ENCODE measurements at regions not wholly inside any gene's neighbourhood (a gene's known extent, or its start where the extent isn't known, plus 50 kb on each side); places are given as distances from the start of the nearest gene placed in this dataset.

DNA sequence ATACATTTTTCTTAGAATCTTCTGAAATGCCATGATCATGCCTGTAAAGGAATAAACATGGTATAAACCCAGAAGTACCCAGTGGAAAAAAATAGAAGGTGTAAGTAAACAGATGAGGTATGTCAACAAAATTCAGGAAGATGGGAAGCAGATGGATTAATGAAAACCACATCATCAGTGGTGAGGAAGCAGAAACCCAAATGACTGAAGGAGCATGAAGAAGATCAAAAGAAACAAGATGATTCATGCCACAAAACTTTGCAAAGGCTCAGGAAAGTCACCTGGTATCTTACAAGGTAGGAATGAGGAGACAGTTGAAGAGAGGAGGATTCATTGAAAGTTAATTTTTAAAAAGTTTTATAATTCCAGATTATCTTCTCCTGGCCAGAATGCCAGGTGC is 132.8 kb upstream of the PAPPA start:
- DNase-seq (no peak), FAIRE-seq (no peak)
- H3K9me3 ChIP-seq (ENCODE audit: control insufficient read depth in 2 of 2, insufficient read depth in 1 of 2, low read depth in 1 of 2, low read length in 1 of 2) = no peaks in the 10 kb centered on the region
- no peak overlapping the region for H3K27ac ChIP-seq (ENCODE audit: low read depth in 1 of 3, low read length in 2 of 3)
- H3K4me1 ChIP-seq (ENCODE audit: control insufficient read depth in 3 of 3, insufficient read depth in 2 of 3, low read depth in 1 of 3, low read length in 2 of 3) = no peaks in the 10 kb centered on the region
- no peaks in the 10 kb centered on the region for H3K36me3 ChIP-seq (ENCODE audit: control insufficient read depth in 3 of 3, insufficient read depth in 2 of 3, low read depth in 1 of 3, low read length in 3 of 3)
- no peaks in the 10 kb centered on the region for H3K27me3 ChIP-seq (ENCODE audit: control insufficient read depth in 3 of 3, insufficient read depth in 3 of 3, low read length in 3 of 3)
- no peak overlapping the region for H3K4me3 ChIP-seq (ENCODE audit: low read depth in 1 of 3, low read length in 3 of 3)

DNA sequence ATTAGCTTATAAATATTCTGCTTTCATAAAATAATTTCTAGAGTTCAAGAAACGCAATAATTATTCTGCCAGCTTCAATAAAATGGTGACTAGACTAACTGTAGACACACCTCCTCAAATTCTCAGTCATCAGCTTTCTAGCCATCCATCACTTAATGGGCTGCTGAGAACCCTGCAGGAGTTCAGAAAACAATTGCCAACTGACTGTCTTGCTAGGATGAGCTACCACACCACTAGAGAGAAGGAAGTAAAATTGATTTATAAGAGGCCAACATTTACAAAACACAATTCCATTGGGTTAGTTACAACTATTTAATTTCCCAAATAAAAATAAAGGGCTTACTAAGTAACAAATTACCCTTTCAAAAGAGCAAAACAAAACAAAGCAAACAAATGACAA is 126.5 kb upstream of the PAPPA start:
- H3K4me3 ChIP-seq (ENCODE audit: low read depth in 1 of 3, low read length in 3 of 3) = no peak overlapping the region
- no peaks in the 10 kb centered on the region for H3K9me3 ChIP-seq (ENCODE audit: control insufficient read depth in 2 of 2, insufficient read depth in 1 of 2, low read depth in 1 of 2, low read length in 1 of 2)
- DNase-seq (no peak), FAIRE-seq (no peak)
- H3K36me3 ChIP-seq (ENCODE audit: control insufficient read depth in 3 of 3, insufficient read depth in 2 of 3, low read depth in 1 of 3, low read length in 3 of 3) = no peaks in the 10 kb centered on the region
- WGBS, 3 donors = 70 to 79% (median 78%) methylated on average over 1 of the region's 1 CpG
- H3K4me1 ChIP-seq (ENCODE audit: control insufficient read depth in 3 of 3, insufficient read depth in 2 of 3, low read depth in 1 of 3, low read length in 2 of 3) = no peaks in the 10 kb centered on the region
- H3K27me3 ChIP-seq (ENCODE audit: control insufficient read depth in 3 of 3, insufficient read depth in 3 of 3, low read length in 3 of 3) = no peaks in the 10 kb centered on the region
- no peak overlapping the region for H3K27ac ChIP-seq (ENCODE audit: low read depth in 1 of 3, low read length in 2 of 3)

DNA sequence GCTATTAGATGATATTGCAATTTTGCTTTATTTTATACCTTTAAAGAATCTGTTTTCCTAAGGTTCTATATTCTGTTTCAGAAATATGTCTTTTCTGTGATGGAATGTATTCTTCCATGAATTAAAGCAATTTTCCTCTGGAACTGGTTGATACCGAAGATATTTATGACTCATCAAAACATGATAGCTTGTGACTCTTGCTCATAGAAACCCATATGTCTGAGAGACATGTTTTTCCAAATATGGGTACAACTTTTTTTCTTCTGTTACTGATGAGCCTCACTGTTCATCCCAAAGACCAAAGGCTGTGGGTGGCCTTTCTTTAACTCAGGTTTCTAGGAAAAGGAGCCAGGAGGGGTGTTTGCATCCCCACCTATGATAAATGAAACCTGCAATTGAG is 126.1 kb upstream of the PAPPA start:
- no peak for FAIRE-seq

DNA sequence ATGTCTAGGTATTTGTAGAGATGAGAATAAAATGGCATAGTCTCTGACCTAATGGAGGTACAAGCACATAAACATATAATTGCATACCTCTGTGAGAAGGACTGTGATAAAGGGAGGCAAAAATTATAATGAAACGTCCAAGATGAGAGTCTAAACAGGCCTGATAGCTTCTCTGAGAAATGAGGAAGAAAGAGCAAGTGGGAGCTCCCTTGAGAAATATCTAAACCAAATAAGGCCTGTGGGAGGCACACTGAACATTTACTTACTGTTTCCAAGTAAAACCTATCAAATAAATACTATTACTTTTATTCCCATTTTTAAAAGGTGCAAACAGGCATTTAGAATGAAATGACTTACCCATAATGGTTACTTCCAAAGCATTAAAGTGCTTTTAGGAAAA is 125.6 kb upstream of the PAPPA start:
- no peaks in the 10 kb centered on the region for H3K27me3 ChIP-seq (ENCODE audit: control insufficient read depth in 3 of 3, insufficient read depth in 3 of 3, low read length in 3 of 3)
- no peak overlapping the region for H3K27ac ChIP-seq (ENCODE audit: low read depth in 1 of 3, low read length in 2 of 3)
- H3K9me3 ChIP-seq (ENCODE audit: control insufficient read depth in 2 of 2, insufficient read depth in 1 of 2, low read depth in 1 of 2, low read length in 1 of 2) = no peaks in the 10 kb centered on the region
- DNase-seq = no peak
- no peaks in the 10 kb centered on the region for H3K36me3 ChIP-seq (ENCODE audit: control insufficient read depth in 3 of 3, insufficient read depth in 2 of 3, low read depth in 1 of 3, low read length in 3 of 3)
- H3K4me3 ChIP-seq (ENCODE audit: low read depth in 1 of 3, low read length in 3 of 3) = no peak overlapping the region
- 40 to 42% (median 40%) methylated on average over 1 of the region's 1 CpG for WGBS, 3 donors
- H3K4me1 ChIP-seq (ENCODE audit: control insufficient read depth in 3 of 3, insufficient read depth in 2 of 3, low read depth in 1 of 3, low read length in 2 of 3) = no peaks in the 10 kb centered on the region
- no peak for FAIRE-seq

More for the DNA sequence above, 126.1 kb upstream of the PAPPA start:
- DNase-seq = no peak
- H3K27ac ChIP-seq (ENCODE audit: low read depth in 1 of 3, low read length in 2 of 3) = no peak overlapping the region
- no peaks in the 10 kb centered on the region for H3K4me1 ChIP-seq (ENCODE audit: control insufficient read depth in 3 of 3, insufficient read depth in 2 of 3, low read depth in 1 of 3, low read length in 2 of 3)
- H3K36me3 ChIP-seq (ENCODE audit: control insufficient read depth in 3 of 3, insufficient read depth in 2 of 3, low read depth in 1 of 3, low read length in 3 of 3) = no peaks in the 10 kb centered on the region
- no peaks in the 10 kb centered on the region for H3K27me3 ChIP-seq (ENCODE audit: control insufficient read depth in 3 of 3, insufficient read depth in 3 of 3, low read length in 3 of 3)
- H3K4me3 ChIP-seq (ENCODE audit: low read depth in 1 of 3, low read length in 3 of 3) = no peak overlapping the region
- no peaks in the 10 kb centered on the region for H3K9me3 ChIP-seq (ENCODE audit: control insufficient read depth in 2 of 2, insufficient read depth in 1 of 2, low read depth in 1 of 2, low read length in 1 of 2)
- 76 to 88% (median 77%) methylated on average over 1 of the region's 1 CpG for WGBS, 3 donors

DNA sequence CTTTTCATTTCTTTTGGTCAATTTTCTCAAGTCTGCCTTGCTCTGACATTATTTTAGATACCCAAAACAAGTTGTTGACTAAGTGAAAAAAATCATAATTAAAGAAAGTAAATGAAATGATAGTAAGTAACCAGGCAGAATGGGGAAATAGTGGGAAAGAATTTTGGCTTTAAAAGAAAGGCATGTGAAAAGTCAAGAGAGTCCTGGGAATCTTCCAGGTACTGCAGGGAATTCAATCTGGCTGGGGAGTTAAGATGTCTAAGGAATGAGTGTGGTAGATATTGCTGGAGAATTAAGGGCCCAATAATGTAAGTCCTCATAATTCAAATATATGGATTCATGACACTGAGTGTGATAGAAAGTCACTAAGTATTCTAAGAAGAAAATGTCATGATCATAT is 123.1 kb upstream of the PAPPA start:
- H3K36me3 ChIP-seq (ENCODE audit: control insufficient read depth in 3 of 3, insufficient read depth in 2 of 3, low read depth in 1 of 3, low read length in 3 of 3) = no peaks in the 10 kb centered on the region
- H3K9me3 ChIP-seq (ENCODE audit: control insufficient read depth in 2 of 2, insufficient read depth in 1 of 2, low read depth in 1 of 2, low read length in 1 of 2) = no peaks in the 10 kb centered on the region
- DNase-seq (no peak), FAIRE-seq (no peak)
- H3K4me1 ChIP-seq (ENCODE audit: control insufficient read depth in 3 of 3, insufficient read depth in 2 of 3, low read depth in 1 of 3, low read length in 2 of 3) = no peaks in the 10 kb centered on the region
- H3K27me3 ChIP-seq (ENCODE audit: control insufficient read depth in 3 of 3, insufficient read depth in 3 of 3, low read length in 3 of 3) = no peaks in the 10 kb centered on the region
- H3K27ac ChIP-seq (ENCODE audit: low read depth in 1 of 3, low read length in 2 of 3) = no peak overlapping the region
- no peak overlapping the region for H3K4me3 ChIP-seq (ENCODE audit: low read depth in 1 of 3, low read length in 3 of 3)

DNA sequence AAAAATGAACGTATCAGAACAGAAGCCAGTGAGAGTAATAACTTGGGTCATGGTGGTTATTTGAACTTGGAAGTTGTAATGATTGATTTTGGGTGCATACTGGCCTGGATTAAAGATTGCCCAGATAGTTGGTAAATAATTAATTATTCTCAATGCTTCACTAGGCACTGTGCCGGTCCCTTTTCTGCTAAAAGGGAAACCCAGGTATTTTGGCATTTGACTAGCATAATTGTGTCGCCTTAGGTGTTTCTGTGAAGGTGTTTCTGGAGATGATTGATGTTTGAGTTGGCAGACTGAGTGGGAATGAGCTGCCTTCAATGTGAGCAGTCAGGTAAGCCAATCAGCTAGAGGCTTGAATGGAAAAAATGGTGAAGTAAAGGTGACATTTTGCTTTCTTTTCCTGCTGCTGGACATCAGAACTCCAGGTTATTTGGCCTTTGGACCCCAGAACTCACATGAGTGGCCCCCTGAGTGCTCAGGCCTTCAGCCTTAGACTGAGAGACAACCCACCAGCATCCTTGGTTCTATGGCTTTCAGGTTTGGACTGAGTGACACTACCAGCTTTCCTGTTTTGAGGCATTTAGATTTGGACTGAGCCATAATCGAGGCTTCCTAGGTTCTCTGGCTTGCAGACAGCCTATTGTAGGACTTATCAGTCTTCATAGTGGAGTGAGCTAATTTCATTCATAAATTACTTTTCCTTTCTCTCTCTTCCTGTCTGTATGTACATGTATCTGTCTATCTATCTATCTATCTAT is 120.7 kb upstream of the PAPPA start:
- Histone ChIP-seq H3K4me3 (ENCODE audit: low read depth in 1 of 3, low read length in 3 of 3) (no peak overlapping the region), H3K27ac (ENCODE audit: low read depth in 1 of 3, low read length in 2 of 3) (no peak overlapping the region), H3K9me3 (ENCODE audit: control insufficient read depth in 2 of 2, insufficient read depth in 1 of 2, low read depth in 1 of 2, low read length in 1 of 2) (no peaks in the 10 kb centered on the region), H3K36me3 (ENCODE audit: control insufficient read depth in 3 of 3, insufficient read depth in 2 of 3, low read depth in 1 of 3, low read length in 3 of 3) (no peaks in the 10 kb centered on the region), H3K27me3 (ENCODE audit: control insufficient read depth in 3 of 3, insufficient read depth in 3 of 3, low read length in 3 of 3) (no peaks in the 10 kb centered on the region), H3K4me1 (ENCODE audit: control insufficient read depth in 3 of 3, insufficient read depth in 2 of 3, low read depth in 1 of 3, low read length in 2 of 3) (no peaks in the 10 kb centered on the region)
- DNase-seq (no peak), FAIRE-seq (no peak)
- 48 to 70% (median 52%) methylated on average over 4 of the region's 4 CpGs for WGBS, 3 donors

DNA sequence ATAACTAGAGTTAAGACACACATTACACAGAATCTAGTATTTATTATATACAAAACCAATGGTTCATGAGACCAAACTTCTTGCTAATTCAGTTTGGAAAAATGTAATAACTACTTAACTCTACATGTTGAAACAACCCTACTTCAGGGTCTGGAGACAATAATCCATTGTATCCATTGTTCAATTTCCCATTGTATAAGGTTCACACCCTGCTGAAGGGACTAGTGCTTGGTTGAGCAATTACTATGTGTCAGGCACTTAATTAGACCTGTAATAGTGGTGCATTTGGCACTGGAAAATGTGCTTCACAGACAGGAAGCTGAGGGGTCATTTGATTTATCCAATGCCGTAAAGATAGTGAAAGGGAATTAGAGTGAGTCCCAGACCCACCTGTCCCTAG is 114.3 kb upstream of the PAPPA start:
- H3K9me3 ChIP-seq (ENCODE audit: control insufficient read depth in 2 of 2, insufficient read depth in 1 of 2, low read depth in 1 of 2, low read length in 1 of 2) = no peaks in the 10 kb centered on the region

DNA sequence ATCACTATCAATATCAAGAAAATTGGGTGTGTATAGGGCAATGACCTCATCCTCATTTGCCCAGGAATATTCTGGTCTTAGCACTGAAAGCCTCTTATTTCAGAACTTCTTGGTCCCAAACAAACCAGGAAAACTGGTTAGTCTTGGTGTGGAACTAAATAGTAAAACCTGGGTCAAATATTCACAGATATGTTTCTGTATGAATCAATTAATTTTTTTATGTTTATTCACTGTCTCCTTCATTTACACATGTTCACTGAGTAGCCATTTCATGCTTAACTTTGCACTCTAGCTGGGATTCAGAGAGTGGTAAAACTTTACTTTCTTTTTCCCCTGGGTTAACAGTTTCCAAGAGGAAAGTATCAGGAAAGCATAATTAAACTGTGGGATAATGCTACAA is 113.7 kb upstream of the PAPPA start:
- Histone ChIP-seq H3K4me3 (ENCODE audit: low read depth in 1 of 3, low read length in 3 of 3) (no peak overlapping the region), H3K27ac (ENCODE audit: low read depth in 1 of 3, low read length in 2 of 3) (no peak overlapping the region), H3K4me1 (ENCODE audit: control insufficient read depth in 3 of 3, insufficient read depth in 2 of 3, low read depth in 1 of 3, low read length in 2 of 3) (no peaks in the 10 kb centered on the region), H3K9me3 (ENCODE audit: control insufficient read depth in 2 of 2, insufficient read depth in 1 of 2, low read depth in 1 of 2, low read length in 1 of 2) (no peaks in the 10 kb centered on the region), H3K27me3 (ENCODE audit: control insufficient read depth in 3 of 3, insufficient read depth in 3 of 3, low read length in 3 of 3) (no peaks in the 10 kb centered on the region), H3K36me3 (ENCODE audit: control insufficient read depth in 3 of 3, insufficient read depth in 2 of 3, low read depth in 1 of 3, low read length in 3 of 3) (no peaks in the 10 kb centered on the region)
- DNase-seq (no peak), FAIRE-seq (no peak)

More for the DNA sequence above, 114.3 kb upstream of the PAPPA start:
- no peaks in the 10 kb centered on the region for H3K36me3 ChIP-seq (ENCODE audit: control insufficient read depth in 3 of 3, insufficient read depth in 2 of 3, low read depth in 1 of 3, low read length in 3 of 3)
- H3K4me1 ChIP-seq (ENCODE audit: control insufficient read depth in 3 of 3, insufficient read depth in 2 of 3, low read depth in 1 of 3, low read length in 2 of 3) = no peaks in the 10 kb centered on the region
- FAIRE-seq = no peak
- 73 to 88% (median 82%) methylated on average over 1 of the region's 1 CpG for WGBS, 3 donors
- no peak overlapping the region for H3K27ac ChIP-seq (ENCODE audit: low read depth in 1 of 3, low read length in 2 of 3)
- no peak for DNase-seq
- H3K27me3 ChIP-seq (ENCODE audit: control insufficient read depth in 3 of 3, insufficient read depth in 3 of 3, low read length in 3 of 3) = no peaks in the 10 kb centered on the region
- H3K4me3 ChIP-seq (ENCODE audit: low read depth in 1 of 3, low read length in 3 of 3) = no peak overlapping the region

DNA sequence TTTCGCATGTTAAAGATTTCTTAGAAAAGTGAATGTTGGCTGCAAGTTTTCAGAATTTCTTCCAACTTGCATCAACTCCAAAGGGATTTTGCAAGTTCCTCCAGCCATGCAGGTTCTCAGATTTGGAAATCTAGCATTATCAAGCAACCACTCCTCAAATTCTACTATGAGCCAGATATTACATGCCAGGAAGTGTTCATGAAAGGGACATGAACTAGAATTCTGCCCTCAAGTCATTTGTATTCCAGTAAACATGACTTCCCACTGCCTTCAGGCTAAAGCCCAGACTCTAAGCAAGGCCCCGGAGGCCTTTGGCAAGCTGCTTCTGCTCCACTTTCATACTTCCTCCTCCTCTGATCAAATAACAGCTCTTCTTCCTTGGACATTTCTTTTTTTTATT is 111.3 kb upstream of the PAPPA start:
- Histone ChIP-seq H3K4me3 (ENCODE audit: low read depth in 1 of 3, low read length in 3 of 3) (no peak overlapping the region), H3K27me3 (ENCODE audit: control insufficient read depth in 3 of 3, insufficient read depth in 3 of 3, low read length in 3 of 3) (no peaks in the 10 kb centered on the region), H3K36me3 (ENCODE audit: control insufficient read depth in 3 of 3, insufficient read depth in 2 of 3, low read depth in 1 of 3, low read length in 3 of 3) (no peaks in the 10 kb centered on the region), H3K27ac (ENCODE audit: low read depth in 1 of 3, low read length in 2 of 3) (no peak overlapping the region), H3K9me3 (ENCODE audit: control insufficient read depth in 2 of 2, insufficient read depth in 1 of 2, low read depth in 1 of 2, low read length in 1 of 2) (no peaks in the 10 kb centered on the region), H3K4me1 (ENCODE audit: control insufficient read depth in 3 of 3, insufficient read depth in 2 of 3, low read depth in 1 of 3, low read length in 2 of 3) (no peaks in the 10 kb centered on the region)
- DNase-seq = no peak
- 77 to 89% (median 81%) methylated on average over 2 of the region's 2 CpGs for WGBS, 3 donors
- FAIRE-seq = no peak
